ENCODE measurements at regions not wholly inside any gene's neighbourhood (a gene's known extent, or its start where the extent isn't known, plus 50 kb on each side); places are given as distances from the start of the nearest gene placed in this dataset.

- DNase-seq, result no peak
- H3K9me3 Mint-ChIP-seq, result peaks cover 10% of the 10 kb centered on the region
- no peaks in the 10 kb centered on the region for H3K36me3 Mint-ChIP-seq (ENCODE audit: low read depth)
- H3K27ac Mint-ChIP-seq, result no peak overlapping the region
- H3K4me1 Mint-ChIP-seq (ENCODE audit: low read depth), result no peaks in the 10 kb centered on the region
- intact Hi-C loops (cut with micrococcal nuclease), result no loop called here
- CTCF ChIA-PET, result no interaction called here
- no peaks in the 10 kb centered on the region for H3K27me3 Mint-ChIP-seq (ENCODE audit: low read depth)
- H3K4me3 Mint-ChIP-seq, result no peak overlapping the region
These were observed 141.1 kb upstream of the ZXDA start for GRCh38 chrX:58051346-58051745.

GRCh38 chrX:58044130-58044529, 133.9 kb upstream of the ZXDA start:
- no peak overlapping the region for H3K4me3 Mint-ChIP-seq
- intact Hi-C loops (cut with micrococcal nuclease), result no loop called here
- H3K9me3 Mint-ChIP-seq, result peaks cover 11% of the 10 kb centered on the region
- peaks cover 3% of the 10 kb centered on the region for H3K27me3 Mint-ChIP-seq (ENCODE audit: low read depth)
- H3K36me3 Mint-ChIP-seq (ENCODE audit: low read depth), result no peaks in the 10 kb centered on the region
- no peaks in the 10 kb centered on the region for H3K4me1 Mint-ChIP-seq (ENCODE audit: low read depth)
- H3K27ac Mint-ChIP-seq, result no peak overlapping the region
- DNase-seq, result no peak
- CTCF ChIA-PET, result no interaction called here

GRCh38 chrX:58025979-58026378, 115.7 kb upstream of the ZXDA start:
- H3K27me3 Mint-ChIP-seq (ENCODE audit: low read depth), result no peaks in the 10 kb centered on the region
- H3K4me1 Mint-ChIP-seq (ENCODE audit: low read depth), result peaks cover 20% of the 10 kb centered on the region
- CTCF ChIA-PET, result interaction anchor here (0.7 to 1.7 kb wide), 3 partner anchors 10 to 294 kb away, joined by 4 to 5 read pairs (median 5); no protein-coding TSS in a partner anchor
- no peak overlapping the region for H3K27ac Mint-ChIP-seq
- intact Hi-C loops (cut with micrococcal nuclease), result loop anchor here (1.0 to 5.0 kb wide), 3 partner anchors 94 to 454 kb away; no protein-coding TSS in a partner anchor
- H3K9me3 Mint-ChIP-seq, result no peaks in the 10 kb centered on the region
- no peak overlapping the region for H3K4me3 Mint-ChIP-seq
- DNase-seq, result peak; percentile 47
- H3K36me3 Mint-ChIP-seq (ENCODE audit: low read depth), result no peaks in the 10 kb centered on the region

- Mint-ChIP-seq H3K9me3 (peaks cover 6% of the 10 kb centered on the region), H3K4me1 (ENCODE audit: low read depth) (no peaks in the 10 kb centered on the region), H3K27ac (no peak overlapping the region), H3K36me3 (ENCODE audit: low read depth) (no peaks in the 10 kb centered on the region), H3K4me3 (no peak overlapping the region), H3K27me3 (ENCODE audit: low read depth) (peaks cover 2% of the 10 kb centered on the region)
- CTCF ChIA-PET, result no interaction called here
- DNase-seq, result no peak
- intact Hi-C loops (cut with micrococcal nuclease), result no loop called here
These were observed 75.7 kb upstream of the ZXDA start for GRCh38 chrX:57985951-57986350.

- Mint-ChIP-seq H3K27me3 (ENCODE audit: low read depth) (peaks cover 2% of the 10 kb centered on the region), H3K4me3 (no peak overlapping the region), H3K36me3 (ENCODE audit: low read depth) (no peaks in the 10 kb centered on the region), H3K27ac (no peak overlapping the region), H3K4me1 (ENCODE audit: low read depth) (no peaks in the 10 kb centered on the region), H3K9me3 (peaks cover 4% of the 10 kb centered on the region)
- no peak for DNase-seq
- CTCF ChIA-PET, result interaction anchor here (0.7 kb wide), 1 partner anchor 149 kb away, joined by 3 read pairs; no protein-coding TSS in a partner anchor
- intact Hi-C loops (cut with micrococcal nuclease), result no loop called here
These were observed 74.4 kb upstream of the ZXDA start for GRCh38 chrX:57984620-57985019.

GRCh38 chrX:57977992-57978391, 67.7 kb upstream of the ZXDA start:
- H3K9me3 Mint-ChIP-seq, result no peaks in the 10 kb centered on the region
- no peaks in the 10 kb centered on the region for H3K4me1 Mint-ChIP-seq (ENCODE audit: low read depth)
- no peak overlapping the region for H3K27ac Mint-ChIP-seq
- no peak for DNase-seq
- H3K36me3 Mint-ChIP-seq (ENCODE audit: low read depth), result no peaks in the 10 kb centered on the region
- intact Hi-C loops (cut with micrococcal nuclease), result no loop called here
- no peak overlapping the region for H3K4me3 Mint-ChIP-seq
- CTCF ChIA-PET, result no interaction called here
- H3K27me3 Mint-ChIP-seq (ENCODE audit: low read depth), result no peaks in the 10 kb centered on the region

GRCh38 chrX:57964975-57965374, 54.7 kb upstream of the ZXDA start:
- Mint-ChIP-seq H3K4me1 (ENCODE audit: low read depth) (no peaks in the 10 kb centered on the region), H3K4me3 (no peak overlapping the region), H3K36me3 (ENCODE audit: low read depth) (no peaks in the 10 kb centered on the region), H3K27me3 (ENCODE audit: low read depth) (no peaks in the 10 kb centered on the region), H3K9me3 (peaks cover 13% of the 10 kb centered on the region), H3K27ac (no peak overlapping the region)
- DNase-seq, result no peak
- CTCF ChIA-PET, result no interaction called here
- intact Hi-C loops (cut with micrococcal nuclease), result no loop called here
